Lower leg skin (tissue), 4 donors: ENCODE measurements at regions not wholly inside any gene's neighbourhood (a gene's known extent, or its start where the extent isn't known, plus 50 kb on each side); places are given as distances from the start of the nearest gene placed in this dataset.

ENCODE experiments used
- DNase-seq, 2 donors: peaks; one replicate each; pipeline ENCODE4 v3.0.0-alpha.2; 2019; ENCODE audit warnings: low spot score in 2 of 2
- H3K4me3 ChIP-seq: fragments of 200-600 bp; sonication (generic); 2 replicates; pipeline ENCODE4 v1.5.1; 2017; ENCODE audit warnings: mild to moderate bottlenecking, low read depth; ENCODE audit not compliant: poor library complexity, severe bottlenecking
- CTCF ChIP-seq, 3 donors: fragments of 450-650 bp; IDR thresholded peaks; one replicate each; pipeline ENCODE4 v1.5.1; 2016; ENCODE audit warnings: antibody characterized with exemption in 3 of 3, mild to moderate bottlenecking in 3 of 3, moderate library complexity in 2 of 3
- POLR2A ChIP-seq, 2 donors: fragments of 450-650 bp; IDR thresholded peaks; one replicate each; pipeline ENCODE4 v1.6.1; 2016 to 2017; ENCODE audit warnings: antibody characterized with exemption in 2 of 2, mild to moderate bottlenecking in 1 of 2, moderate library complexity in 1 of 2
- WGBS, 2 donors: methylation state at CpG; one replicate each; pipeline ENCODE4 v1.1.5; 2018; 5-methylcytosine and 5-hydroxymethylcytosine counted together
- intact Hi-C: fragments of 100-400 bp; cut with DNase I; formaldehyde crosslinking; loops from one replicate; pipeline ENCODE4 v1.15.0; 2023; ENCODE audit warnings: low total_unique reads

DNA sequence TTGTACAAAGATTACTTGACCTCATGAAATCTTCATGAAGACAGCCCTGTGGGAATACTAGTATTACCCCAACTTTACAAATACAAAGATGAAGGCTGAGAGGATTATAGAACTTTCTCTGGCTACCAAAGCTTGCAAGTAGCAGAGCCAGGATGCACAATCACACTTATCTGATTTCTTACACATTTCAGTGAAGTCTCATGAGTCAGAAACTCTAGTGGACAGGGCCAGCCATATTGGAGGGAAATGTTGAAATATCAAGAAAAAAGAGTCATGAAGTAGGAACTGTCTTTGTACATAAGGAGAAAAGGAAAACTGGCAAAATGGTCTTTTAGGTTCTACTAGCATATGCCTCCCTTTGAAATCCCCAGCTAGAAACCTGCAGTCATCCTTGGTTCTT, 369.6 kb upstream of the WWC1 start:
- intact Hi-C loops = no loop called here
- DNase-seq = no peak
- no peak overlapping the region for H3K4me3 ChIP-seq
- TF ChIP-seq POLR2A (IDR thresholded peaks at IDR 0.05) = no peak
- TF ChIP-seq CTCF (IDR thresholded peaks at IDR 0.05) = no peak

- H3K4me3 ChIP-seq = no peak overlapping the region
- DNase-seq = no peak
- intact Hi-C loops = no loop called here
- WGBS, 2 donors = 54 to 60% methylated on average over 4 of the region's 4 CpGs
- TF ChIP-seq POLR2A (IDR thresholded peaks at IDR 0.05) (no peak), CTCF (IDR thresholded peaks at IDR 0.05) (no peak)
Measured at GRCh38 chr5:167923396-167923795, 368.0 kb upstream of the WWC1 start.

- intact Hi-C loops = no loop called here
- 78 to 88% methylated on average over 3 of the region's 3 CpGs for WGBS, 2 donors
- TF ChIP-seq POLR2A (IDR thresholded peaks at IDR 0.05) (no peak), CTCF (IDR thresholded peaks at IDR 0.05) (no peak)
Measured at GRCh38 chr5:167929841-167930240, 361.6 kb upstream of the WWC1 start.

GRCh38 chr5:167934551-167934971, 356.9 kb upstream of the WWC1 start:
- no peak overlapping the region for H3K4me3 ChIP-seq
- TF ChIP-seq POLR2A (IDR thresholded peaks at IDR 0.05) = no peak
- no peak for TF ChIP-seq CTCF (IDR thresholded peaks at IDR 0.05)
- WGBS, 2 donors = 50 to 65% methylated on average over 15 of the region's 15 CpGs
- intact Hi-C loops = no loop called here
- DNase-seq = no peak

More at GRCh38 chr5:167929841-167930240, 361.6 kb upstream of the WWC1 start:
- H3K4me3 ChIP-seq = no peak overlapping the region
- DNase-seq = no peak

DNA sequence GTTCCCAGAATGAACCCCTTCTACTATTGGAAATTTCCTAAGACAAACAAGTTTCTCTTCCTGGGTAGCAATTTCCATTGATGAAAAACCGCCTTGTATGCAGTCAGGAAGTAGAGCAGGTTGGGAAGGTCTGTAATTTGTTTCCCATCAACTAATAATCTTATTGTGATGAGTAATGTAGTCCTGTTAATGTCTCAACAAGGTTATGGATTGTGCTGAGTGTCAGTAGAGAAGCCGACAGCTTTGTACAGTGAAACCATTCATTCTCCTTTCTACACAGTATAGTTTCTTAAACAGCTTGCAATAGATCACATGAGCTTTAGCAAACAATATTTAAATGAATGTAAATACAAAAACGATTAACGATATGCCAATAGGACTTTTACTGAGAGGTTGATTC, 355.4 kb upstream of the WWC1 start:
- no peak overlapping the region for H3K4me3 ChIP-seq
- intact Hi-C loops = no loop called here
- WGBS, 2 donors = 73 to 76% methylated on average over 4 of the region's 4 CpGs
- TF ChIP-seq POLR2A (IDR thresholded peaks at IDR 0.05) = no peak
- no peak for TF ChIP-seq CTCF (IDR thresholded peaks at IDR 0.05)
- DNase-seq = no peak

DNA sequence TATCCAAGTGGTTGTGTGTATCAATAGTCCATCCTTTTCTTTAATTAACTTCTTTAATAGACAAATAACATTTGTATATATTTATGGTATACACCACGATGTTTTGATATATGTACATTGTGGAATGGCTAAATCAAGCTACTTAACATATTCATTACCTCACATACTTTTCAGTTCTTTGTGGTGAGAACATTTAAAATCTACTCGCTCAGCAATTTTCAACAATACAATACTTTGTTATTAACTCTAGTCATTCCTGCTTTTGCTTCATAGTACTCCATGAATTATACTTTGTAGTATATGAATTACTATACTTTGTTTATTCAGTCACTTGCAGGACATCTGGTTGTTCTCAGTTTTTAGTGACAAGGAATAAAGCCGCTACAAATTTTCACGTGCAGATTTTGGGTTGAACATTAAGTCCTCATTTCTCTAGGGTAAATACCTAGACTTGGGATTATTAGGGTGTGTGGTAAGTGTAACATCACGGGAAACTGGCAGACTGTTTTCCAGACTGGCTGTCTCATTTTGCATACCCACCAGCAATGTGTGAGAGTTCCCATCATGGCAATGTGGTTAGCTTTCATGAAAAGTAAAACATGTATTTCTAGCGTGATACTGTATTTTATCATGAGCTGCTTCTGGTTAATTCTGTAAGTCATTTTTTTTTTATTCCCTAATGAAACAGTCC, 354.4 kb upstream of the WWC1 start:
- TF ChIP-seq CTCF (IDR thresholded peaks at IDR 0.05) (no peak), POLR2A (IDR thresholded peaks at IDR 0.05) (no peak)
- intact Hi-C loops = no loop called here
- no peak for DNase-seq
- 60 to 66% methylated on average over 6 of the region's 6 CpGs for WGBS, 2 donors
- H3K4me3 ChIP-seq = no peak overlapping the region
